Activated T-cell treated with anti-CD3 and anti-CD28 coated beads, Interleukin-2, amount 50 U/mL, for 72 hours (primary cell): ENCODE measurements at regions not wholly inside any gene's neighbourhood (a gene's known extent, or its start where the extent isn't known, plus 50 kb on each side); places are given as distances from the start of the nearest gene placed in this dataset.

ENCODE experiments used
- ATAC-seq, 2 donors: fragments of 150-1000 bp; cut with Tn5 transposase; replicated peaks in 1 of 2; 2 replicates each; pipeline ENCODE4 v1.10.0; 2021; ENCODE audit warnings: moderate library complexity in 2 of 2, mild to moderate bottlenecking in 1 of 2
- DNase-seq, 2 donors: peaks; one replicate each; pipeline ENCODE4 v3.0.0; 2021 to 2022; ENCODE audit warnings: mixed read lengths in 1 of 2
- H3K27ac Mint-ChIP-seq: one replicate; pipeline ENCODE4 v1.8.0; 2022; ENCODE audit warnings: mild to moderate bottlenecking, moderate library complexity, mixed read lengths
- H3K27me3 Mint-ChIP-seq: one replicate; pipeline ENCODE4 v1.8.0; 2022; ENCODE audit warnings: low read depth, mixed read lengths
- H3K36me3 Mint-ChIP-seq, 2 donors: one replicate each; pipeline ENCODE4 v1.8.0; 2022; ENCODE audit warnings: mixed read lengths in 2 of 2, mild to moderate bottlenecking in 1 of 2; ENCODE audit not compliant: insufficient read depth in 2 of 2
- H3K4me1 Mint-ChIP-seq: one replicate; pipeline ENCODE4 v1.8.0; 2022; ENCODE audit warnings: low read depth, mixed read lengths
- H3K4me3 Mint-ChIP-seq, 2 donors: one replicate each; pipeline ENCODE4 v1.8.0; 2022; ENCODE audit warnings: mild to moderate bottlenecking in 2 of 2, mixed read lengths in 2 of 2, moderate library complexity in 2 of 2
- H3K9me3 Mint-ChIP-seq, 2 donors: one replicate each; pipeline ENCODE4 v1.8.0; 2022; ENCODE audit warnings: mixed read lengths in 2 of 2

DNA sequence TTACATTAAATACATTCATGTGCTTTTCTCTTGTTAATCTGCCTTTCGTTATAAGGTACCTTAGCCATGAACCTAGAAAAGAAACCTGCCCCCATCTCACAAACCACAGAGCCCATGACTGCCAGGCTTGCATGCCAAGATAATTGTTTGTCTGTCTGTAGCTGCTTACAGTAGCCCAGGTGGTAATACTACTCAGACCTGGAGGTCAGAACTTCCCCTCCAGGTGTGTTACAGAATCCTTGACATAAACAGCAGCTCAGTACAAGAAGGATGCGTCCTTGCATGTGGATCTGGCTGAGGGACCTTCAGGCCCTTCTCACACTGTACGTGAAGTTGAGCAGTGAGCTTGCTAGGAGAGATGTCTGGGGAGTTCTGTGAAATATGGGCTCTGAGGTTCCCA is 291.4 kb downstream of the CSNK1G3 start:
- DNase-seq: no peak
- Mint-ChIP-seq H3K4me3 (no peak overlapping the region), H3K27me3 (no peaks in the 10 kb centered on the region), H3K36me3 (no peaks in the 10 kb centered on the region), H3K9me3 (peaks cover 0 to 2% of the 10 kb centered on the region in 2 donors), H3K4me1 (no peaks in the 10 kb centered on the region), H3K27ac (no peak overlapping the region)
- no peak for ATAC-seq

DNA sequence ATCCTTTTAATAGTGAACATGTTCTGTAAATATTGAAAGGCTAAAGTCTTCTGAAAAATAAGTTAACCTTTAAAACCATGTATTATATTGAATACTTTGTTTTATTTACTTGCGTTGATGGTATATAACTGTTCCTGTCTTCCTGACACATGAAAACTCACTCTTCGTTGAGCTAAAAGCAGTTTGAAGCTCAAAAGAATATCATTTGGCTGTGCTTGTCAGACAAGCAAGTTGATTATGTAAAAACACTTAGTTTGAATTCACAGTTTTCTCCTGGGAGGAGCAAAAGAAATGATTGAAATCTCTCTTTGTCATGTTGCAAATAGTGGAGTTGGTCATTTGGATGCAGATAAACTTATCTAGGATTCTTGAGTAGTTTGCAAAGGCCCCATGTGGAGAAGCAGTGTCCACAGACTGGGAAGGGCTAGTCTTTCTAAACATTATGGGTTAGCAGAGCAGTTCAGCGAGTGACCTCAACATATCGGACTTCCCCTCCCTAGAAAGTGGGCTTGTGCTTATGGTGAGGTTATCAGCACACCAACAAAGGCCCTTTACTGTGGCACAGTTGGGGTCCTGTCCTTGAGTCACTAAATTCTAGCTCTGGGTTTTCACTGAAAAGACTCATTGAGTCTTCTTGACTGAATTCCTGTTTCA is 290.4 kb downstream of the CSNK1G3 start:
- ATAC-seq (no peak), DNase-seq (no peak)
- Mint-ChIP-seq H3K9me3 (peaks cover 0 to 3% of the 10 kb centered on the region in 2 donors), H3K36me3 (no peaks in the 10 kb centered on the region), H3K4me3 (no peak overlapping the region), H3K4me1 (no peaks in the 10 kb centered on the region), H3K27me3 (no peaks in the 10 kb centered on the region), H3K27ac (no peak overlapping the region)

GRCh38 chr5:123800640-123801039 is 288.7 kb downstream of the CSNK1G3 start:
- Mint-ChIP-seq H3K36me3 (no peaks in the 10 kb centered on the region), H3K27ac (no peak overlapping the region), H3K4me3 (no peak overlapping the region), H3K27me3 (no peaks in the 10 kb centered on the region), H3K4me1 (no peaks in the 10 kb centered on the region), H3K9me3 (peaks cover 0 to 3% of the 10 kb centered on the region in 2 donors)
- DNase-seq (no peak), ATAC-seq (no peak)

- Mint-ChIP-seq H3K4me1 (no peaks in the 10 kb centered on the region), H3K4me3 (no peak overlapping the region), H3K9me3 (peaks cover 0 to 4% of the 10 kb centered on the region in 2 donors), H3K36me3 (no peaks in the 10 kb centered on the region), H3K27ac (no peak overlapping the region), H3K27me3 (no peaks in the 10 kb centered on the region)
- no peak for ATAC-seq
- no peak for DNase-seq
Observed at GRCh38 chr5:123795688-123796087, 283.7 kb downstream of the CSNK1G3 start.

DNA sequence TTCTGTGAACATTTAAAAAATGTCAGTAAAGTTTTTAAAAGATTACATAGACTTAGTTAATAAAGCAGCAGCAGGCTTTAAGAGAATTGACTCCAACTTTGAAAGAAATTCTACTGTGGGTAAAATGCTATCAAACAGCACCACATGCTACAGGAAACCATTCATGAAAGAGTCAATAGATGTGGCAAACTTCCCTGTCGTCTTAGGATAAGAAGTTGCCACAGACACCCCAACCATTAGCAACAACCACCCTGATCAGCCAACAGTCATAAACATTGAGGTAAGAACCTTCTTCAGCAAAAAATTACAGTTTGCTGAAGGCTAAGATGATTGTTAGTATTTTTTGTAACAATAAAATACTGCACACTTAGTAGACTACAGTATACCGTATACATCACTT is 278.2 kb downstream of the CSNK1G3 start:
- Mint-ChIP-seq H3K27ac (no peak overlapping the region), H3K9me3 (peaks cover 0 to 7% of the 10 kb centered on the region in 2 donors), H3K4me3 (no peak overlapping the region), H3K27me3 (no peaks in the 10 kb centered on the region), H3K4me1 (no peaks in the 10 kb centered on the region), H3K36me3 (no peaks in the 10 kb centered on the region)
- ATAC-seq: no peak
- no peak for DNase-seq

DNA sequence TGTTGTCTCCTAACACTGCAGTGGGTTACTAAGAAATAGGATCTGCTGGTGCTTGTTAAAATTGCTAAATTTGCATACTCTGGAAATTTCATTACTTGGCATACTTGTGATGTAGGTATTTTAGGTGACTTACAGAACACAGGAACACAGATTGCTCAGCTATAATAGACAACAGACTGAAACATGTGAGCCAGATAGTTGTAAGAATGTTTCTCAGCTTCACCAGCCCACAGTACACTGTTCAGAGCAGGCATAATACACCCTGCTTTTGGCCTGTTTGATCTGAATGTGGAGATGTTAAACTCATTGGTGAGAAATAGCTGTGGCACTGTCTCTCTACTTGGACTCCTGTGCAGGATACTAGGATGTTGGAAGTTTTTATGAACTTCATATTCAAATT is 275.7 kb downstream of the CSNK1G3 start:
- no peaks in the 10 kb centered on the region for H3K36me3 Mint-ChIP-seq
- no peaks in the 10 kb centered on the region for H3K27me3 Mint-ChIP-seq
- no peak overlapping the region for H3K27ac Mint-ChIP-seq
- DNase-seq (no peak), ATAC-seq (no peak)
- H3K4me1 Mint-ChIP-seq: no peaks in the 10 kb centered on the region
- H3K9me3 Mint-ChIP-seq: peaks cover 0 to 5% of the 10 kb centered on the region in 2 donors
- no peak overlapping the region for H3K4me3 Mint-ChIP-seq

DNA sequence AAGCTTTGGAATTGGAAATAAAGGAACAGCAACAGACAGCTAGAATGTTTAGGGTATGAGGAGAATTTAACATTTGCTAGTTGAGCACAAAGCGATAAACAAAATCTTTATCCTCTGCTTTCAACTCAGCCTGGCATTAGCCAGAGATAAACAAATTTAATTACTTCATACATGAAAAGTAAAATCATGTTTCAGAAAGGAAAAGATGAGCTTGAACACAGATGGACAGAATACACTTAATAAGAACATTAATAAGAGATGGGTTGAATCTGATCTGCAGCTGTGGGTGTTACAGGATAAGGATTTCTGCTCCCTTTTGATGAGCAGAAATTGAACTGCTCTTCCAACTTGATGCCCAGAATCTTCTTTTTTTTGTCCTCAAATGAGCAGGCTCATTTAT is 275.2 kb downstream of the CSNK1G3 start:
- H3K9me3 Mint-ChIP-seq: peaks cover 0 to 5% of the 10 kb centered on the region in 2 donors
- H3K27me3 Mint-ChIP-seq: no peaks in the 10 kb centered on the region
- ATAC-seq (no peak), DNase-seq (no peak)
- H3K27ac Mint-ChIP-seq: no peak overlapping the region
- H3K4me1 Mint-ChIP-seq: no peaks in the 10 kb centered on the region
- H3K36me3 Mint-ChIP-seq: no peaks in the 10 kb centered on the region
- no peak overlapping the region for H3K4me3 Mint-ChIP-seq

DNA sequence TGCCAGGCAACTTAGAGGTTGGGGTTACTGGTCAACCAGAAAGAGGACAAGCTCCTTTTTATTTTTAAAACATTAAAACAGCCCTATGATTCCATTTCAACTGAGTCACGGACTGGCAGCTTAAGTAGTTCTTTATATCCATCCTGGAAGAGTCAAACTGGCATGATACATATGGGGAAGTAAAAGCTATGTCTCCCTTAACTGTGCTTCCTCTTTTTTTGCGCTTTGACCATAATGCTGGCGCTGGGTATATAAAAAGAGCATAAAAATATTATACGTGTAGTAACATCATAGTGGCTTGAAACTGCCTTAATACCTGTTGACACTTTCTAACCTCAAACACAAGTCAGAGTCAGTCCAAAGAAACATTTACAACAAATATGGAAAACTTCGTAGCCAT is 274.4 kb downstream of the CSNK1G3 start:
- DNase-seq (no peak), ATAC-seq (no peak)
- H3K36me3 Mint-ChIP-seq: no peaks in the 10 kb centered on the region
- no peaks in the 10 kb centered on the region for H3K27me3 Mint-ChIP-seq
- peaks cover 0 to 5% of the 10 kb centered on the region in 2 donors for H3K9me3 Mint-ChIP-seq
- H3K4me3 Mint-ChIP-seq: no peak overlapping the region
- no peak overlapping the region for H3K27ac Mint-ChIP-seq
- H3K4me1 Mint-ChIP-seq: no peaks in the 10 kb centered on the region

DNA sequence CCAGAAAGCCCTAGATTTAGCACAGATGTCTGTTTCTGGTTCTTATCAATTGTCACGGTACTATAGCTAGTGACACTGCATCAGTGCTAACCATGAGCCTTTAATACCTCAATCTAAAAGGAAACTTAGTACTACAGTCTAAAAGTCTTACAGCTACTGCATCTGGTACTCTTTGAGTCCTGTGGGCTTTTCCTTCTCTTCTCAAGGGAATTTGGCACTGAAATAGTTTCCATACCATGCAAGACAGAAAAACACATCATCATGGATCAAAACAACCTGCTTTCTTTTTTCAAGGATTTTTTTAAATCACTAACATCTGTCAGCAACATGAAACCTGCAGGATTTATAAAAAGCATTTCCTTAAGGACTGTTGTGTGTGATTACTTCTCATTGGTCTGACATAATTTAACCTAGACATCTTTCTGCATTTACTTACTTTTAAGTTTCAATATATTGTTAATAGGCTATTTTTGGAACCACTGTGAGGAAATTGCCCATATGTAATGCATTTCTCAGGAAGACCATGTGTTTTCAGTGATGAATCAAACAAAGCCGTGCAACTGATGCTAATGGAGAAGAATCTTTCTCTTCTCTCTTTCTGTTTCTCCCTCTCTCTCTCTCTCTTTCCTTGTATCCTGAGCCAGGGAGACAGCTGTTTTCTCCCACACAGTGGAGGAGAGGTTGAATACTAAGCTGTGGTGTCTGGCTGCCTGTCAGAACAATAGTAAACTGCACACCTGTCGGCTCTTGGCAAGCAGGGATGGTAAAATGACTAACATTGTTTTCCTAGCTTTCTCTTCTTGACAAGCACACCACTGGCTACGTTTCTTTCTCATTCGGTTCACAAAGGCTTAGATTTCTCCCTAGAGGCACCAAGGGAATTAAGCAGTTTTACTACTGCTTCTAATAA is 273.4 kb downstream of the CSNK1G3 start:
- no peak overlapping the region for H3K27ac Mint-ChIP-seq
- no peaks in the 10 kb centered on the region for H3K4me1 Mint-ChIP-seq
- DNase-seq: no peak
- no peaks in the 10 kb centered on the region for H3K36me3 Mint-ChIP-seq
- no peak overlapping the region for H3K4me3 Mint-ChIP-seq
- no peaks in the 10 kb centered on the region for H3K27me3 Mint-ChIP-seq
- ATAC-seq: no peak
- H3K9me3 Mint-ChIP-seq: peaks cover 0 to 5% of the 10 kb centered on the region in 2 donors

- Mint-ChIP-seq H3K36me3 (no peaks in the 10 kb centered on the region), H3K4me1 (no peaks in the 10 kb centered on the region), H3K27ac (no peak overlapping the region), H3K9me3 (no peaks in the 10 kb centered on the region), H3K27me3 (no peaks in the 10 kb centered on the region), H3K4me3 (no peak overlapping the region)
- ATAC-seq (no peak), DNase-seq (no peak)
Observed at GRCh38 chr5:123783421-123783820, 271.4 kb downstream of the CSNK1G3 start.

DNA sequence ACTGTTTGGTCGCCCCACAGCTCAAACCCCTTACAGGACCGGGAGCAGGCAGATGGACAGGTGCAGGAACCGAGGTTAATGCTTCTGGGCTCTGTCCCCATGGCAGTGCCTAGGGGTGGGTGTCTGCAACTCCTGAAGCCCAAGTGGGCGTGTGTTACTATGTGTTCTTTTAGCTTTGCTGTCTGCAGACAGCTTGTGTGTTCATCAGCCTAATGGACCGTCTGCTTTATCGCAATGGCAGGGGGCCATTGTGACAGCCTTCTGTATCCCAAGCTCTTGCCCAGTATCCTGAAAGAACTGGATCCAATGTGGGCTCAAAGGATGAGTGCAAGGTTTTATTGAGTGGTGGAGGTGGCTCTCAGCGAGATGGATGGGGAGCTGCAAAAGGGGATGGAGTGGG is 266.7 kb downstream of the CSNK1G3 start:
- no peak for ATAC-seq
- Mint-ChIP-seq H3K27me3 (no peaks in the 10 kb centered on the region), H3K4me3 (no peak overlapping the region), H3K4me1 (no peaks in the 10 kb centered on the region), H3K27ac (no peak overlapping the region), H3K36me3 (no peaks in the 10 kb centered on the region), H3K9me3 (no peaks in the 10 kb centered on the region)
- DNase-seq: no peak

DNA sequence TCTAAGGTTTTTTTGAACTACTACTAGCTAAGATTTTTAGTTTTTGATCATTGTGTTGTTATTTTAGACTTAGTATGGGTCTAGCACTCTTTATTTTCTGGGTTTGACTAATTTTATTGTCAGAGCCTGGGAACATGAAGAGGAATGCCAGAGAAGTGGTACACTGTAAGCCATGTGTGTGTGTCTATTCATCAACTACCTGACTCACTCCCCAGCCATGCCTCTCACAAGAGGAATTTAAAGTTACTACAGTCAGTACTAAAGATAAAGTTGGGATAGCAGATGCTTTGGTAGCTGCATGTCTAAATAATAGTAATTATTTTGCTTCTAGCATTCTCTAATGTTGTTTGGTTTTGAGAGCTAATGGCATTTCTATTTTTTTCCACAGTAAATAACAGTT is 264.8 kb downstream of the CSNK1G3 start:
- Mint-ChIP-seq H3K4me1 (no peaks in the 10 kb centered on the region), H3K27me3 (no peaks in the 10 kb centered on the region), H3K4me3 (no peak overlapping the region), H3K9me3 (peaks cover 0 to 3% of the 10 kb centered on the region in 2 donors), H3K36me3 (peaks cover 0 to 2% of the 10 kb centered on the region in 2 donors), H3K27ac (no peak overlapping the region)
- ATAC-seq (no peak), DNase-seq (no peak)

DNA sequence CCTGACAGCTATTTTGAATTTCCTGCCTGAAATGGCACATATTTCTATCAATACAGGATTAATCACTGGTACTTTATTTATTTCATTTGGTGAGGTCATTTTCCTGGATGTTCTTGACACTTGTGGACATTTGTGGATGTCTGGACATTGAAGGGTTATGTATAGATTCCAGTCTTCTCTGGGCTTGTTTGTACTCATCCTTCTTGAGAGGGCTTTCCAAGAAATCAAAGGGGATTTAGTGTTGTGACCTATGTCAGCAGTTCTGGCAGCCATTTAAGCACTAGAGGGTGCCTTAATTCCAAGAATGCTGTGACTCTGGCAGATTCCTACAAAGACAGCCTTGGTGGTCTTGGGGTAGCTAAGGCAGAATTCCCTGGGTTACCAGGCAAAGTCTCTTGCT is 259.7 kb downstream of the CSNK1G3 start:
- Mint-ChIP-seq H3K27ac (no peak overlapping the region), H3K4me1 (no peaks in the 10 kb centered on the region), H3K9me3 (peaks cover 3% of the 10 kb centered on the region in 2 donors), H3K27me3 (no peaks in the 10 kb centered on the region), H3K4me3 (no peak overlapping the region), H3K36me3 (peaks cover 0 to 2% of the 10 kb centered on the region in 2 donors)
- DNase-seq: no peak
- ATAC-seq: no peak
